ENCODE measurements at regions not wholly inside any gene's neighbourhood (a gene's known extent, or its start where the extent isn't known, plus 50 kb on each side); places are given as distances from the start of the nearest gene placed in this dataset.
A peak's percentile ranks its signal among the peaks of the same experiment; 100 is the strongest.

DNA sequence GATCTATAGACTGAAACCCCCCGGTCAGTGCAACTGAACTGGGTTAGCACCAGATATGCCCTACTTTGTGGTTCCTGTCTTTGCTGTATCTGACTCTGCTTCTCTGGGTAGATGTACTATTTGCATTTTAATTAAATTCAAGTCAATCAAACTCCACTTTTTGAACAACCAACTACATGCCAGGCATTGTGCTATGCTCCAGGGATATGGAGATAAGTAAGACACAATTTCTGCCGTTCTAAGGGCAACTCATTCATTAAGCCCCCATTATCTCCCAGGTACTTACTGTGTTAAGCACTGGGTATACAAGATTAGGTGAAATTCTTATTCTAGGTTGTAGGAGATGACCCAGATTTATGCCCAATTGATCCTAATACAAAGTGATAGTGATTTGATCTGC lies 62.7 kb upstream of the JDP2 start:
- no peaks in the 10 kb centered on the region for H3K36me3 ChIP-seq
- DNase-seq, result no peak
- H3K4me1 ChIP-seq, result peaks cover 0 to 29% (median 8%) of the 10 kb centered on the region in 9 donors
- intact Hi-C loops (cut with DNase I), result no loop called here
- no peak overlapping the region for H3K4me3 ChIP-seq
- TF ChIP-seq, protein P1, sequence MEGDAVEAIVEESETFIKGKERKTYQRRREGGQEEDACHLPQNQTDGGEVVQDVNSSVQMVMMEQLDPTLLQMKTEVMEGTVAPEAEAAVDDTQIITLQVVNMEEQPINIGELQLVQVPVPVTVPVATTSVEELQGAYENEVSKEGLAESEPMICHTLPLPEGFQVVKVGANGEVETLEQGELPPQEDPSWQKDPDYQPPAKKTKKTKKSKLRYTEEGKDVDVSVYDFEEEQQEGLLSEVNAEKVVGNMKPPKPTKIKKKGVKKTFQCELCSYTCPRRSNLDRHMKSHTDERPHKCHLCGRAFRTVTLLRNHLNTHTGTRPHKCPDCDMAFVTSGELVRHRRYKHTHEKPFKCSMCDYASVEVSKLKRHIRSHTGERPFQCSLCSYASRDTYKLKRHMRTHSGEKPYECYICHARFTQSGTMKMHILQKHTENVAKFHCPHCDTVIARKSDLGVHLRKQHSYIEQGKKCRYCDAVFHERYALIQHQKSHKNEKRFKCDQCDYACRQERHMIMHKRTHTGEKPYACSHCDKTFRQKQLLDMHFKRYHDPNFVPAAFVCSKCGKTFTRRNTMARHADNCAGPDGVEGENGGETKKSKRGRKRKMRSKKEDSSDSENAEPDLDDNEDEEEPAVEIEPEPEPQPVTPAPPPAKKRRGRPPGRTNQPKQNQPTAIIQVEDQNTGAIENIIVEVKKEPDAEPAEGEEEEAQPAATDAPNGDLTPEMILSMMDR (IDR thresholded peaks at IDR 0.05), result no peak
- H3K27ac ChIP-seq, result no peak overlapping the region
- 72 to 74% methylated on average over 2 of the region's 2 CpGs for WGBS, 2 donors
- H3K27me3 ChIP-seq, result no peaks in the 10 kb centered on the region
- H3K9me3 ChIP-seq, result no peaks in the 10 kb centered on the region
- ATAC-seq, result no peak

GRCh38 chr14:75366963-75367362 lies 60.9 kb upstream of the JDP2 start:
- ATAC-seq, result no peak
- WGBS, 2 donors, result 74 to 83% methylated on average over 5 of the region's 5 CpGs
- no peaks in the 10 kb centered on the region for H3K9me3 ChIP-seq
- H3K4me3 ChIP-seq, result no peak overlapping the region
- intact Hi-C loops (cut with DNase I), result no loop called here
- H3K27me3 ChIP-seq, result no peaks in the 10 kb centered on the region
- TF ChIP-seq, protein P1 (IDR thresholded peaks at IDR 0.05), result no peak
- no peak for DNase-seq
- peaks cover 0 to 25% (median 8%) of the 10 kb centered on the region in 9 donors for H3K4me1 ChIP-seq
- no peak overlapping the region for H3K27ac ChIP-seq
- no peaks in the 10 kb centered on the region for H3K36me3 ChIP-seq

- DNase-seq (no peak), ATAC-seq (no peak)
- TF ChIP-seq, protein P1 (IDR thresholded peaks at IDR 0.05), result no peak
- intact Hi-C loops (cut with DNase I), result no loop called here
- 95 to 100% methylated on average over 1 of the region's 1 CpG for WGBS, 2 donors
- Histone ChIP-seq H3K36me3 (no peaks in the 10 kb centered on the region), H3K4me3 (no peak overlapping the region), H3K4me1 (peaks cover 0 to 29% (median 3%) of the 10 kb centered on the region in 9 donors), H3K27ac (no peak overlapping the region), H3K9me3 (no peaks in the 10 kb centered on the region), H3K27me3 (no peaks in the 10 kb centered on the region)
Observed at GRCh38 chr14:75368333-75368732, 59.5 kb upstream of the JDP2 start.

DNA sequence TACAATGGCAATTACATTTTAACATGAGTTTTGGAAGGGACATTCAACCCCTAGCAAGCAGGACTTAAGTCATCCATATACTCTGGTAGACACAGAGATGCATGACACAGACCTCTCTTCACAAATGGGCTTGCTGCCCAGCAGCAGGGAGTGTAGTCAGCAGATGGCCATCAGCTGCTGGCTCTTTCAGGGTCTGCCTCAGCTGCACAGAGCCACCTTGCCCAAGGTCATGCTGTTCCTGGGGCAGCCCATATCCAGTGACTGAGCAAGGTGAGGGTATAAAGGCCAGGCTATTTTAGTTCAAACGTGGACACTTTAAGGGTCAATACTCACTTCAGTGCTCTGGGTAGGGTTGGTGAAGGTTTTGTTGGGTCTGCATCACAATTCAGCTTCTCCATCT lies 58.3 kb upstream of the JDP2 start:
- Histone ChIP-seq H3K9me3 (no peaks in the 10 kb centered on the region), H3K27me3 (no peaks in the 10 kb centered on the region), H3K4me1 (peaks cover 0 to 25% (median 3%) of the 10 kb centered on the region in 9 donors), H3K36me3 (no peaks in the 10 kb centered on the region), H3K4me3 (no peak overlapping the region), H3K27ac (no peak overlapping the region)
- peak in 1 of 2 donors; percentile 30 for DNase-seq
- intact Hi-C loops (cut with DNase I), result no loop called here
- WGBS, 2 donors, result 50 to 73% methylated on average over 1 of the region's 1 CpG
- ATAC-seq, result peak in 7 of 8 donors; percentile 38 to 81 (median 67)
- TF ChIP-seq, protein P1 (IDR thresholded peaks at IDR 0.05), result no peak
